LNCAP (cell line): ENCODE measurements at regions not wholly inside any gene's neighbourhood (a gene's known extent, or its start where the extent isn't known, plus 50 kb on each side); places are given as distances from the start of the nearest gene placed in this dataset.

Experiments used
- CTCF ChIP-seq: fragments of 450-650 bp; IDR thresholded peaks from 2 replicates; pipeline ENCODE4 v1.5.1; 2017; ENCODE audit warnings: mild to moderate bottlenecking

GRCh38 chr12:4037747-4038312 is 164.6 kb upstream of the PARP11 start:
- peak; percentile 75 for TF ChIP-seq CTCF

- TF ChIP-seq CTCF = no peak
These were observed 163.6 kb upstream of the PARP11 start for GRCh38 chr12:4036671-4037271.

GRCh38 chr12:4034921-4035320 is 161.7 kb upstream of the PARP11 start:
- TF ChIP-seq CTCF = no peak

GRCh38 chr12:4032924-4033615 is 159.9 kb upstream of the PARP11 start:
- no peak for TF ChIP-seq CTCF

- no peak for TF ChIP-seq CTCF
These were observed 158.6 kb upstream of the PARP11 start for GRCh38 chr12:4031703-4032291.

GRCh38 chr12:4030929-4031702 is 157.9 kb upstream of the PARP11 start:
- TF ChIP-seq CTCF = no peak

- TF ChIP-seq CTCF = no peak
These were observed 154.2 kb upstream of the PARP11 start for GRCh38 chr12:4027412-4027811.
